ENCODE measurements at regions not wholly inside any gene's neighbourhood (a gene's known extent, or its start where the extent isn't known, plus 50 kb on each side); places are given as distances from the start of the nearest gene placed in this dataset.

GRCh38 chr6:15852289-15852688 lies 189.5 kb upstream of the DTNBP1 start:
- no peak for DNase-seq (ENCODE audit: extremely low spot score, unreplicated experiment)
- peaks cover 4% of the 10 kb centered on the region for H3K4me1 Mint-ChIP-seq (ENCODE audit: unreplicated experiment)
- peaks cover 5% of the 10 kb centered on the region for H3K9me3 Mint-ChIP-seq
- no peak for TF ChIP-seq CTCF (conservative IDR thresholded peaks at IDR 0.05)
- no peak overlapping the region for H3K4me3 Mint-ChIP-seq
- H3K36me3 Mint-ChIP-seq: no peaks in the 10 kb centered on the region
- no peak overlapping the region for H3K27ac Mint-ChIP-seq
- H3K27me3 Mint-ChIP-seq: no peaks in the 10 kb centered on the region

DNA sequence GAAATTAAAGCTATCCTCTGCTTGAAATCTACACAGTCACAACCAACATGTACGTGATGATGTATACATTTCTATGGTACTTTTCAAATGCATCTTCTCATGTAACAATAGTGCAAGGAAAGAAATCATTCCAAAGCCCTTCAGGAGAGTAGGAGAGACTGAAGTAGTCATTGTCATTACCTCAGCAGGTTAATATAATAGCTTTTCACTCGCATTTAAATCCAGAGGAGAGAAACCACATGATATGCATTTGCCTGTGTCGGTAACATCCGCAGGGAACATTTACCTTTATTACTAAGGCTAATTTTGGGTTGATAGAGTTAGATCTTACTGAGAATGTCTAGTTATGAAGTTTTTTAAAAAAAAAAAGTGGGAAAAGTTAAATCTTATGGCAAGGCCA lies 186.6 kb upstream of the DTNBP1 start:
- H3K36me3 Mint-ChIP-seq: no peaks in the 10 kb centered on the region
- peaks cover under 1% of the 10 kb centered on the region for H3K9me3 Mint-ChIP-seq
- peaks cover 5% of the 10 kb centered on the region for H3K4me1 Mint-ChIP-seq (ENCODE audit: unreplicated experiment)
- H3K4me3 Mint-ChIP-seq: no peak overlapping the region
- no peak for TF ChIP-seq CTCF (conservative IDR thresholded peaks at IDR 0.05)
- H3K27ac Mint-ChIP-seq: no peak overlapping the region
- no peaks in the 10 kb centered on the region for H3K27me3 Mint-ChIP-seq
- DNase-seq (ENCODE audit: extremely low spot score, unreplicated experiment): no peak

DNA sequence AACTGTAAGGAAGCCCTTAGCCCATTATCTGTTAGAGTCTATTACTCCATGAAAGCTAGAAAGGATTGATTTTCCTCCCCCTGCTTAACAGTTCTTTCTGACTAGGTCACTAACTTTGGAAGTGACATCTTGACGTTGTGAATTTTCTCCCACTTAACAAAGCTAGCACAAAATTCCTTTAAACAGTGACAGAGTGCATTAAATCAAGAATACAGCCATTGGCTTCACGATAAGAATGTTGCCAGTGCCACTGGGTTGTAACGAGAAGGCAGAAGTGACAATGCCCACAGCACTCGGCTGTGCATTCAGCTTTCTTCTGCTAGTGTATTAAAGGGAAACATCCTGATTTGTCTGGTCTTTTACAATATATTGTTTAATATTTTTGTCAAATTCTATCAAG lies 182.7 kb upstream of the DTNBP1 start:
- TF ChIP-seq CTCF (conservative IDR thresholded peaks at IDR 0.05): no peak
- no peak overlapping the region for H3K27ac Mint-ChIP-seq
- no peak overlapping the region for H3K4me3 Mint-ChIP-seq
- H3K9me3 Mint-ChIP-seq: no peaks in the 10 kb centered on the region
- H3K36me3 Mint-ChIP-seq: no peaks in the 10 kb centered on the region
- H3K27me3 Mint-ChIP-seq: no peaks in the 10 kb centered on the region
- DNase-seq (ENCODE audit: extremely low spot score, unreplicated experiment): no peak
- peaks cover 28% of the 10 kb centered on the region for H3K4me1 Mint-ChIP-seq (ENCODE audit: unreplicated experiment)

DNA sequence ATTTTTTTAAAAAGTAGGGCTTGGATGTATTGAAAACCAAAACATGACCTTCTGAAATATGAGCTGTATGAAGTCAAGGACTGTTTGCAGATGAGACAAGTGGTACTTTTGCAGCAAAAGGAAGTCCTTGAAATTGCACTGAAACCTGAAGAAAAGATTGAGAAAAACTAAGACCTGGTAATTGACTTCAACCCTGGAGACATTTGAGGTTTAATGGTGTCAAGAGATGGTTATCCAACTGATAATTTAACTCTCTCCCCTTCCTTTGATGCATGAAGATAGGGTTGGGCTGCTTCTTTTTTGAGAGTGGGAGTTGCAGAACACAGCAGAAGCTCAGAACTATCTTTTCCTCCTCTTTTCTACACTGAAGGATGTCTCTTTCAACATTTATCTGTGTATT lies 180.9 kb upstream of the DTNBP1 start:
- DNase-seq (ENCODE audit: extremely low spot score, unreplicated experiment): no peak

GRCh38 chr6:15843226-15843625 lies 180.4 kb upstream of the DTNBP1 start:
- no peak for DNase-seq (ENCODE audit: extremely low spot score, unreplicated experiment)
- no peak for TF ChIP-seq CTCF (conservative IDR thresholded peaks at IDR 0.05)
- H3K4me3 Mint-ChIP-seq: no peak overlapping the region
- H3K9me3 Mint-ChIP-seq: no peaks in the 10 kb centered on the region
- H3K4me1 Mint-ChIP-seq (ENCODE audit: unreplicated experiment): peaks cover 30% of the 10 kb centered on the region
- no peak overlapping the region for H3K27ac Mint-ChIP-seq
- H3K36me3 Mint-ChIP-seq: no peaks in the 10 kb centered on the region
- no peaks in the 10 kb centered on the region for H3K27me3 Mint-ChIP-seq

More for the DNA sequence above, 180.9 kb upstream of the DTNBP1 start:
- H3K4me1 Mint-ChIP-seq (ENCODE audit: unreplicated experiment): peaks cover 30% of the 10 kb centered on the region
- no peaks in the 10 kb centered on the region for H3K9me3 Mint-ChIP-seq
- H3K36me3 Mint-ChIP-seq: no peaks in the 10 kb centered on the region
- no peak for TF ChIP-seq CTCF (conservative IDR thresholded peaks at IDR 0.05)
- no peak overlapping the region for H3K27ac Mint-ChIP-seq
- no peaks in the 10 kb centered on the region for H3K27me3 Mint-ChIP-seq
- H3K4me3 Mint-ChIP-seq: no peak overlapping the region

DNA sequence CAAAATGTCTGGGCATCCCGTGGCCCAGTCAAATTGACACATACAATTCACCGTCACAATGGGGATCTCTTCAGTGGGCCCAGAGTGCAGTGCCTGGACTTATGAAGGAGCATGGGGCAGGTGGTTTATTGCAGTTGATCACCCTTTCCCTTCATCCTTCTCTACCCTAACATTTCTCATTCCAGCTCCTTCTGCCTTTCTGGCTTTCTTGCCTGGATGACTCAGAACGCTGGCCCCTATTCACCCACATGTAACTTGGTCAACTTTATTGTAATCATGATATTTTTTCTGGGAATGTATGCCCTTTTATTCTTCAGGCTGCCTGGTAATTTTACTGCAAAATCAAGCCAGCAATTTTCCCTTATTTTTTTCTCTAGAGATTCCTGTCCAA lies 179.9 kb upstream of the DTNBP1 start:
- Mint-ChIP-seq H3K4me1 (ENCODE audit: unreplicated experiment) (peaks cover 30% of the 10 kb centered on the region), H3K36me3 (no peaks in the 10 kb centered on the region), H3K27ac (no peak overlapping the region), H3K9me3 (no peaks in the 10 kb centered on the region), H3K27me3 (no peaks in the 10 kb centered on the region), H3K4me3 (no peak overlapping the region)
- TF ChIP-seq CTCF (conservative IDR thresholded peaks at IDR 0.05): no peak
- DNase-seq (ENCODE audit: extremely low spot score, unreplicated experiment): no peak
